COLO668 (cell line): ENCODE measurements at regions not wholly inside any gene's neighbourhood (a gene's known extent, or its start where the extent isn't known, plus 50 kb on each side); places are given as distances from the start of the nearest gene placed in this dataset.

Experiments
- DNase-seq: peaks from one replicate; lab custom pipeline; 2025; ENCODE audit not compliant: unreplicated experiment; lab: John Stamatoyannopoulos, UW

DNA sequence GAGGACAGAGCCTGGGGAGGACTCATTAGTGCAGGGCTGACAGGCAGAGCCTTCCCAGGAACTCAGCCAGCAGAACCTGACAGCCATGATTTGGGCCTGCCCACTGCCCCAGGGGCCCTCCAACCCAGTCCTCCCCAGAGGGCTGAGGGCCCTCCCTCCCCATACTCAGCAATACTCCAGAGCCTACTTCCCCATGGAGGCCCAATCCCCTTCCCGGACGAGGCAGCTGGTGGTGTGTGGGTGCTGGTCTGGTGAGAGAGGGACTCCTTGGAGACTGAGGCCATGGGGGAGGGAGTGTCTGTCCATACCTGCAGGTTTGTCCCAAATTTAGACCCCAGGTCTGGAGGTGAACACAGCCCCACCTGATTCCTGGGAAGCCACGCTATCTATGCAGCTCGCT lies 120.9 kb upstream of the MLN start:
- DNase-seq: no peak

DNA sequence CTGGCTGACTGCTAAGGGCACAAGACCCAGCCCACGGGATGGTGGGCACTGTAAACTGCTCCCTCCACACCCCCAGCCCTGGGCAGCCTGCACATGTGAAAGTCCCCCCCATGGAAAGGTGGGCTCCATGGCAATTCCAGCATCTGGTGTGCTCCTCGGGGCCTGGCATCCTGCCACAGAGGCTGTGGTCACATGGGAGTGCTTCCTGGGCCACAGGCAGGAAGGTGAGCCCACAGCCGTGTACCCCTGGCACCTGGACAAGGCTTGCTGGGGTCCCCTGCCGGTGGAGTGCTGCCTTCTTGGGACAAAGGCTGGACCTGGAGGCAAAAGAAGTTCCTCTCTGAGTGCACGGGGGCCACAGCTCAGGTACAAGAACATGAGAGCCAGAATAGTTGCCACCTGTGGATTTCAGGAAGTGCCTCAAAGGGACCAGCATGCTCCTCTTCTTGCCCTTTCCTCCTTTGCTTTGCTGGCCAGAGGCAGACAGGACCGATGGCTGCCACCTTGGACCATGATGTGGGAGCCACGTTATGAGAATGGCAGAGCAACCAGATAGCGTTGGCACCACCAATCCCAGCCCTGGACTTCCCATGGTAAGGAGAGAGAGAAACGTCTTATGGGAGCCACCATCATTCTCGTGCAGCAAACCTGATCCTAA lies 120.2 kb upstream of the MLN start:
- peak; percentile 31 for DNase-seq

DNA sequence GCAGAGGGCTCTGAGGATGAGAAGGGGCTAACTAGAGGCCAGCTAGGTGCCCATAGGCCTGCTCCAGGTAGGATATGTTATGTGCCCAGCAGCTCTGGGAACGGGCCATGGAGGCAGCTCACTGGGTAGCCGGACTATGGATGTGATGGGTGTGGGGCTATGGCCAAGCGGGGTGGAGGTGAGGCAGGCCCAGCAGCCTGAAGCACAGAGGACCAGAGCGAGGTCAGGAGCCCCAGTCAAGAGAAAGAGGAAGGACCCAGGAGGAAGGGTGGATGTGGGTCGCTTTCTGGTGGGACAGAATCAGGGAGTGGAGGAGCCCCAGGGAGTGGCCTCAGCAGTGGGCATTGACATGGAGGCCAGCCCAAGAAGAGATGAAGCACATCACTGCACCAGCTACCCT lies 117.9 kb upstream of the MLN start:
- no peak for DNase-seq

DNA sequence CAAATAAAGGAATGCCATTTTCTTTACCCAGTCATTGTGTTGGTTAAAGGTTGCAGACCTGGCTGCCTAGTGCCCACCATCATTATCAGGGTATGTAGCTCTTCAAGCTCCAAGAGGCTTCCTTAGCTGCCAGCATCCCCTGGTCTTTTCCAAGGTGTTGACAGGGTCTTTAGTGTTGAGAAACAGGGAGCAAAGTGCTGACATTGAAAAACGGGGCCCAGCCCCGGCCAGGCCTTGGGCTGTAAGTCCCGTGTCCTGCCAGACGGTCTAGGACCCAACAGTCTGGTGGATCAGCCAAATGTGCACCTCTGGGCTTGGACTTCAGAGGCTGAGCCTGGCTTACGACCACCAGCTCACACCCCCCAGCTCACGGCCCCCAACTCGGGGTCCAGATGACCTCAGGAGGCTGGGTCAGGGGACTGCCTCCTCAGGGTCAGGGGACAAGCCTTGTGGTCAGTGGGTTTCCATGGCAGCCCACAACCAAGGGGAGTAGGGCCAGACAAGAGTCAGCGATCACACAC lies 114.4 kb upstream of the MLN start:
- no peak for DNase-seq

DNA sequence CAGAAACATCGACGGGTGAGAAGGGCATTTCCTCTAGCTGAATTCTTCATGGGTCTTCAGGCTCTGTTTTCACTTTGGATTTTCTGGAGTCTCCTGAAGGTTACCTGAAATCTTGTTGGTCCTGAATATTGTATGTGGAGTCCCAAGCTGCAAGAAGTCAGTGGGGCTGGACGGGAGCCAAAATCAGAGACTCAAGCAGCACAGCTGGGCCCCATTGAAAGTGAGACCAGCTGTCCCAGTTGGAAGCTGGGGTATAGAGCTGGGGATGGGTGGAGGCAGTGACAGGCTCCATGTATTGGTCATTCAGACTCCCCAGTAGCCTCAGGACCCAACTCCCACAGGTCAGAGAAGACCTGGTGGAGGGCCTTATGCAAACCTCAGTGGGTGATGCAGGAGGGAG lies 111.3 kb upstream of the MLN start:
- no peak for DNase-seq

DNA sequence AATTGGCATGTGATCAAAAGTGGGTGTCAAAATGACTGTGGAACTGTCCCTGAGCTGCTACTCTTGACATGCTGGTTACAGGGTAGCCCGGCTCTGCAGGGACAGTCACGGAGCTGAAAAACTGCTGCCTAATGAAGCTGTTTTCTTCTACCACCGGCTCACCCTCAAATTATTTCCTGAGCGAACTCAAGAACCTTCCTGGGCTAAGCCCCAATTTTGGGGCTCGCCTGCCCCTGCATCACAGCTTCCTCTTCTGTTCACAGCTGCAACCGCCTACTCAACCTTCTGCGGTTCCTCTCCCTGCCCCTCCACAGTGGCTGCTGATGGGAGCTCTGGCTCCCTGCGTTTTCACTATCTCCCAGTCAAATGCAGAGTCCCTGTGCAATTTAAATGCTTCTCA lies 110.8 kb upstream of the MLN start:
- DNase-seq: no peak

DNA sequence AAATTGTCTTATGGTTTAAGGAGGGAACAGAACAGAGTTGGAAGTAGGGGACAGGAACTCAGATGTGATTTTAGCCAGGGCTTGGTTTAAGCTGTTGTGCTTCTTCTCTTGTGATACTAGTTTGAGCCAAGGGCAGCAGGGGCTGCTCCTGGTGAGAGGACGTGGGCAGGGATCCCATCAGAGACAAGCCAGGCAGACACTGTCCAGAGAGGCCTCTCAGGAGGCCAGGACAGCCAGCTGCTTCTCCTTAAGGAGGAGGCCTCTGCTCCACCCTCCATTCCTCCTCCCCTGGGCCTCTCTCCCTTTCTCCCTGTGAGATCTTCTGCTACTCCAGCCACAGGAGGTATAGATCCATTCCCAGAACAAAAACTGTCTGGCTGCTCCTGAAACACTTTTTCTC lies 108.4 kb upstream of the MLN start:
- DNase-seq: no peak

DNA sequence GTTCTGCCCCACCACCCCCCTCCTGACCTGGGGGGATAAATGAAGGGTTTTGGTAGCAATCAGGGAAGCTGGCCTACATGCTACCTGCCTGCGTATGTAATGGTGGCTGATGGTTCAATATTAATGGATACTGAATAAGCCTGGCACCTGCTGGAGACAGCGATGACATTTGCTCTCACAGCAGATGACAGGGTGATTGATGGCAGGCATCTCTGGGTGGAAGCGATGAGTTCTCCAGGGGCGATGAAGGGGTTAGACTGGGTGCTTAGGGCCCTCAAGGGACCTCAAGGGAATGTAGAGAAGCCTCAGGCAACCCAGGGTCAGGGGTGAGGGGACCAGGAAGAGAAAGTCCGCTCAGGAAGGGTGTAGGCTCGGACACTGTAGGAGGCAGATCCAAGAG lies 107.7 kb upstream of the MLN start:
- no peak for DNase-seq

DNA sequence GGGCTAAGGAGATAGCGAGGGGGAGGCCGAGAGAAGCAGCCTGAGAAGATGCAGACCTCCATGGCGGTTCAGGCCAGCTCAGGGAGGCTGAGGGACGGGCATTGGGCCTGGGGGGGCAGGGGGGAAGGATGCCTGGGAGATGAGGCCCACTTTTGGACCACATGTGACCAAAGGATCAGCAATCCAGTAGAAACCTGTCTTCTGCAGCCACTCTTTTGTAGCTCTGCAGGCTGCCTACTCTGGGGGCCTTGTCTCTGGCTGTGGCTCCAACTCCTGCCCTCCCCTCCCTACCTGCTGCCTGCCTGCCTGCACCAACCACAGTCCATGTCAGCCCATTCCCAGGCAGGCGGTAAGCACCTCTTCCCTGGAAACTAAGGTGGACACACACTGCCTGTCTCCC lies 106.8 kb upstream of the MLN start:
- no peak for DNase-seq

DNA sequence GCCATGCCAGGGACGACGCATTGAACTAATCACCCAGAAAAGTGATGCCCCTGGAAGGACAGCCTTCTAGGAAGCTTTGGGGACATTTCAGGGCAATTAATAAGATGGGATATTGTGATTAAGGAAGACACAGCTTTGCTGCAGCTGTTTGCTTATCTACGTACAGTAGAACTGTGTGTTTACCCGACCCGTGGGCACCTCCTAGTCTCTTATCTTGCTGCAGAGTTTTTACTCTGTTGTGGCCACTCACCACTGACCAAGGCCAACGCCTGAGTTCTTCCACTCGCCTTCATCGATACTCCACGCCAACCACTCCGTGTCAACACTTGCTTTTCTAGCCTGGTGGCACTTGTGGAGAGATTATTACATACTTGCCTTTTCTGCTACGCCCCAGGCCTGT lies 105.9 kb upstream of the MLN start:
- no peak for DNase-seq

DNA sequence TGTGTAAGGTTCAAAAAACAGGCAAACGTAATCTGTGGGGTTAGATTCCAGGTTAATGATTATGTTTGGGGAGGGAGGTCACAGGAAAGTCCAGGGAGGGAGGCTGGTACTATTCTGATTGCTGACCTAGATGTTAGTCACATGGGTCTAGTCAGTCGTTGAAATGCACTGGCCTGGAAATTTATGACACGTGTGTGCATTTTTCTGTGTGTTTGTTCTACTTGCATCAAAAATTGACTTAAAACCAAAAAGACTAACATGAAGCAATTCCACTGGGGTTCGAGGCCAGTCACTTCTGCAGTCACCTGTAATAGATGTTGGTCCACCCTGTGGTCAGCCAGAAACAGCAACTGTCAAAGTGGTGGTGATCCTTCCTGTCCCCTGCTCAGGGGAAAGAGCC lies 104.2 kb upstream of the MLN start:
- DNase-seq: no peak

DNA sequence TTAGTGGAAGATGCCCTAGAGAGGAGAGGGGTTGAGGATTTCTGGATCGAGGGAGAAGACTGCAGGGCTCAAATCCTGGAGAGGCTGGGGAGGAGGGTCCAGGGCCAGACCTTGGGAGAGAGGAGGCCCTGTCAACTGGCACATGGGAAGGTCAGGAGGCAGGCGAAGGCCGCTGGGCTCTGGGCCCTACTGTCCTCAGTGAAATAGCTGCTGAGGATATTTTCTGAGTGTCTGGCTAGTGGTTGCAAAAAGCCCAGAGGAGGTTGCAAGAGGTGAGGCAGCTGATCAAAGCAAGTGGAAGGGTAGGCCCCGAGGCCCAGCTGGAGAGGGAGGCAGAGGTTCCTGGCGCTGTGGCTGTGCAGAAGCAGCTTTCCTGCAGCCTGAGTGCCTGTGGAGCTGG lies 103.4 kb upstream of the MLN start:
- no peak for DNase-seq

DNA sequence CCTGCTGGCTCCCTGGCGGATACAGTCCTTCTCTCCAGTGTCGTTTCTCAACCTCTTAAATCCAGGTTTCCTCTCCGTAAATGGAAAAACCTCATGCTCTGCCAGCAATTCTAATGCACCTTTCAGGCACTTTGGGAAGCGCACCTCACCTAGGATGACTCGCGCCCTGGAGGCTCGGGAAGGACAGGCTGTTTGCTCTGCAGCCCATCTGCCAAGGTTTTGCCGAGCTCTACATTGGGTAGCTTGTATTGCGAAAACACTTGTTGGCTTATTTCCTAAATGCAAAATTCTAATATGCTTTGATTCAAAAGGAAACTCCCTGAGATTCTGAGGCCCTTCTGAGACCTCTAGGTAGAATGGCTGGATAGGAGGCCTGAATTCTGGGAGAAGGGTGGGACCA lies 102.6 kb upstream of the MLN start:
- DNase-seq: no peak

DNA sequence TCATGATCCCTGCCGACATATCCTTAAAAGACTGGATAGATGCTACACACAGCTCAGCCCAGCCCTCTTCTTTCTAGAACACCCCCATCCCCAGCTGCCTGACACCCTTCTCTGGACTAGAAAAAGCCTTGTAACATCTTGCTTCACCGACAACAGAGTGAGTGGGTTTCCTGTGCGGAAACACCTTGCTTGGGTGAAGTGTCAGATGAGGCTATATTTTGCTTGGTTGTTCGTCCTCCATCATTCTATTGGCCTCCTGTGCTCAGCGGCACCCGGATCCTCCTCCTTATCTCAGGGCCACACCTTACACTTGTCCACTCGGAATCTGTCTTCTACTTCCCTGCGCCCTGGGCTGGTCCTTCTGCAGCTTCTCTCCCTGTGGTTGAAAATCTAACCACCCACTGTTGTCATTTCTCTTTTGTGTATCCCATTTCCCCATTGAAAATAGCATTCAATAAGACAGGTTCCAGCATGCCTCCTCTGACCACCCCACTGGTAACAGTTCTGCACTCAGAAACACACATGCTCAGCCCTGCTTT lies 101.3 kb upstream of the MLN start:
- DNase-seq: no peak

DNA sequence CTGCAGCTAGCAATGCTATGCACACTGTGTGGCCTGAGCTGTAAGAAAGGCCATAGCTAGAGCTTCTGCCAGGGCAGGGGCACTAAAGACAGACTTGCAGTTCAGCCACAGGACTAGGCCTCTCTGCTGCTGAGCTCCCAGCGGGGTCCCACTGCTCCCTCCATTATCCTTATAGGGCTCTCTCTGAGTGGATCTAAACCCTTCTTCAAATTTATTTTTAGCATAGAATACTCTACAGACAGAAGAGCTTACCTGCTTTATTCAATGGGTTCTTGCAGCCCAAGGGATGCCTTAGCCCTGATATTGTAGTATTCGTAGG lies 100.9 kb upstream of the MLN start:
- no peak for DNase-seq

DNA sequence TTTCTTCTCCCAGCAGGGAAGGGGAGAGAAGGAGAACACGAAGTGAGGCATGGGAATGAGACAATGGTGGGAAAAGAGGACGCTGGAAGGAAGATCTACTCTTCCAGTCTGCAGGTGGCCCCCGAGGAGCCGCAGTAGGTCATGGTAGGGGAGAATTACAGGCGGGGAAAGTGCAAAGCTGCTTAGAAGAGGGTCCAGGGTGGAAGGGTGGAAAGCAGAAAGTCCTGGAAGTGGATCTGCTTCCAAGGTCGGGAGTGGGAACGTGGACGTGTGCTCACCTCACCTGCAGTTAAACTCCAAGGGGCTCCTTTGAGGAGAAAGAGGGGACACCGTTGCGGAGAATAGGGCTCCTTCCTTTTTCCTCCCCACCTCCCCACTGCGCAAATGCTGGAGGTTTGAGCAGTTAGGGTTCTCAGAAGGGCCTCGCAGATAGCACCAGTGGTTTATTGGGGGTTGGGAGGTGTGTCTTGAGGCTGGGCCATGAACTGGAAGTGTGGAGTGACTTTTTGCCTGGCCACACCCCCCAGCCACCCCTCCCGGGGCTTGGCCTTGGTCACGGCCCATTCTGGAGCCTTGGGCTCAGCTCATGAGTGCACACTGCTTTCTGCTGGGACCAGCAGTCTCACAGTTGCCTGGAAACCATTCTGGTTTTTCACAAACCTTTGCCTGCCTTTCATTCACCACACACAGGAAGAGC lies 100.4 kb upstream of the MLN start:
- no peak for DNase-seq

DNA sequence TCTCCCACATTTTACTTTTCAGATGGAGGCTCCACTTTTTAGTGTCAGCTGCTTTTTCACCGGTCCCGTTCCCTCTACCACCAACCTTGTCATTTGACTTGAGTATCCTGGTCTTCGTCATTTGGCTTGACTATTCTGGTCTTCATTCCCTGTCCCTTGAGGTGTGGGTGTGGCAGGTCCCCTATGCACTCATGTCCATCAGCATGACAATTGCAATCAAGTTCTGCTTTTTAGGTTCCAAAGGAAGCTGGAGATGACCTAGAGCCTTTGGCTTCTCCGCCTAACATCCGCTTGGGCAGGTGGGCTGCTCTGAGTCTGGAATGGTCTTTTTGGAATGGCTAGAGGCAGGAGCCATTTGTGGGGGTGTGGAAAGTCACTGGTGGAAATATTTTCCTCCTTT lies 99.8 kb upstream of the MLN start:
- DNase-seq: no peak

DNA sequence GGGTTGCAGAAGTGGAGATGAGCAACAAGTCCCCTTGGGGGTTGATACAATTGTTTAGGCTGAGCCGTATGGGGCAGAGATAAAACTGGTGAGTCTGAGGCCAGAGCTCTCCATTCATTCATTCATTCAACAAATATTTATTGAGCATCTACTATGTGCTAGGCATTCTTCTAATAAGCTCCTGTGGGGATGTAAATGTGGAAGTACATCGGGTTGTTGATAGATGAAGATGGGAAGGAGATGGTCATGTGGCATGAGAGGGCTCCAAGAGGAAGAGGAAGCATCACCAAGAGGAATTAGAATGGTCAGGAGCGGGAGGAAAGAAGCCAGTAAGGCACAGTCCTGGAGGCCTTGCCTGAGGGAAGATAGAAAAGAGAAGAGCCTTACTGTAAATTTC lies 98.7 kb upstream of the MLN start:
- DNase-seq: no peak

DNA sequence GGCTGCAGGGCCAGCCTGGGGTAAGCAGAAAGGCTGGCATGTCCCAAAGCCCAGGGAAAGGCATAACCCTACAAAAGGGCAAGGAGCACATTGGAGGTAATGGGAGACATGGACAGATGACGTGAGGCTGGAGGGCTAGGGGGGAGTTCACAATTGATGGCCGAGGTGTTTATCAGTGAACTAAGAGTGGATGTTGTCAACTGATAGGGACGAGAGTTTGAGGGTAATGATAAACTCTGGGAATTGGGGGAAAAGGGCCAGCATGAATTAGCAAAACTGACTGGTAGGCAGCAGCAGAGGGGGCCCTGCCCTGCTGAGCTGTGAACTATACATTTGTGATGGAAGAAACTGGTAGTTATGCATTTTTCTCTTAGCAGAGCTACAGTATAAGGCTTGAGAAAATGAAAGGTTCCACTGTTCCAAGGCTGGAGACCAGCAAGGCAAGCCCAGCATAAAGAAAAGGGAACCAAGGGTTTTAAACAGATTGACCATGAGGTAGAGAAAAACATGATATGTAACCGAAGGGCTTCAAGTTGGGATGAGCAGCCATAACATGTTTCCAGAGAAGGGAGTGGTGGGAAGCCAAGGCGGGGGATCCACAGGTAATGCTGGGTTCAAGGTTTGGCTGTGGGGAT lies 98.1 kb upstream of the MLN start:
- DNase-seq: no peak

DNA sequence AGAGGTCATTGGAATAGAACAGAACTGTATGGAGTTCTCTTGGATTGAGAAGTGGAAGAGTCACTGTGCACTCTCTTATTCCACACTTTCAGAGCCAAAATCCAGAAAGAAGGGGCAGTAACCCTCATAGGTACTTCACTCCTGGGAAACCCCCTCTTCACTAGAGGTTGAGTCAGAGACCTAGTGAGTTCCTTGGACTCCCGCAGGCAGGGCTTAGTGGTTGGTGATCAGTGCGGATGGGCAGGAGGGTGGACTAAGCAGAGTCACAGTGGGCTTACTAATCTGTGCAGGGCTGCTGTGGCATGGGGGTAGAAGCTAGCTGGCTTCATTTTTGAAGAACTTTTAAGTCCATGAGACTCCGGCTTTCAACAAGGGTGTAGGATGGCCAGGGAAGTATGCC lies 95.0 kb upstream of the MLN start:
- DNase-seq: no peak

DNA sequence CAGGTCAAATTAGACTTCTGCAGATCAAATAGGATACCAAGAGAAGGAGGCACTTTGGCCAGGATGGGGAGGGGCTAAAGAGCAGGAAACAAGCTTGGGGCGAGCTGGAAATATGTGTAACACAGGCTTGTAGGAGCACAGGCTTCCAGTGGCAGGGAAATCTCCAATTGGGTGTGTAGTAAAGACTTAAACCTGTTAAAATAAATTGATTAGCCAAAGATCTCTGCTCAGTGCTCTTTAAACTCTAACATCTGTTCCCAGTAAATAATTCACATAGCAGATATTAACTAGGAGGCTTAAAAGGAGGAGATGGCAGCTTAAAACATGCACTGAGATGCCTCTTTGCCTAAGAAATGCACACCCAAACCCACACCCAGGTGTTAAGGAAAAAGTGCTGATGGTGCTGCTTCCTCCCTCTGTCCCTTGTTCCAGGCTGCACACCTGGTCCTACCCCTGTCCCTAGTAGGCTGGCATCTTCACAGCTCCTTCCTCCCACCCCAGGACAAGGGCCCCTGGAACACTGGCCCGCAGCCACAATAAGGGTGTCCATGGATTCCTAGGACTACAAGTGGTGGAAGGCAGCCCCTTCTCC lies 93.5 kb upstream of the MLN start:
- no peak for DNase-seq
